ENCODE measurements at regions not wholly inside any gene's neighbourhood (a gene's known extent, or its start where the extent isn't known, plus 50 kb on each side); places are given as distances from the start of the nearest gene placed in this dataset.

DNA sequence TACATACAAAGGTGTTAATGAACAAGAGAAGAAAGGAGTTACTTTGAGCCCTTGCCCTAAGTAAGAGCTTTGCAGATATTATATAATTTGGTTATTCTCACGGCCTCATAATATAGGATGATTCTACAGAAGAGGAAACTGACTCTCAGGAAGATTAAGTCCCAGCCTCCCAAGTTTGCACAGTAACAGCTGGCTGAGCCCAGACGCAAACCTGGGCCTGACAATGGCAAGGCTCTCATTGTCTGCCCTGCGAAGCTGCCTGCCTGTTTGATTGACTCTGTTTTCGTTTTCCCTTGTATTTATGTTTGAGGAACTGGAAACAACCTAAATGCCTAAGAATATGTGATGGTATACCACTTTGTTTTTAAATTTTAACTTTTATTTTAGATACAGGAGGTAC is 76.2 kb upstream of the PGBD5 start:
- DNase-seq (ENCODE audit: low read depth): no peak
- no peak overlapping the region for H3K4me3 ChIP-seq (ENCODE audit: low read length)
- TF ChIP-seq, protein P1, sequence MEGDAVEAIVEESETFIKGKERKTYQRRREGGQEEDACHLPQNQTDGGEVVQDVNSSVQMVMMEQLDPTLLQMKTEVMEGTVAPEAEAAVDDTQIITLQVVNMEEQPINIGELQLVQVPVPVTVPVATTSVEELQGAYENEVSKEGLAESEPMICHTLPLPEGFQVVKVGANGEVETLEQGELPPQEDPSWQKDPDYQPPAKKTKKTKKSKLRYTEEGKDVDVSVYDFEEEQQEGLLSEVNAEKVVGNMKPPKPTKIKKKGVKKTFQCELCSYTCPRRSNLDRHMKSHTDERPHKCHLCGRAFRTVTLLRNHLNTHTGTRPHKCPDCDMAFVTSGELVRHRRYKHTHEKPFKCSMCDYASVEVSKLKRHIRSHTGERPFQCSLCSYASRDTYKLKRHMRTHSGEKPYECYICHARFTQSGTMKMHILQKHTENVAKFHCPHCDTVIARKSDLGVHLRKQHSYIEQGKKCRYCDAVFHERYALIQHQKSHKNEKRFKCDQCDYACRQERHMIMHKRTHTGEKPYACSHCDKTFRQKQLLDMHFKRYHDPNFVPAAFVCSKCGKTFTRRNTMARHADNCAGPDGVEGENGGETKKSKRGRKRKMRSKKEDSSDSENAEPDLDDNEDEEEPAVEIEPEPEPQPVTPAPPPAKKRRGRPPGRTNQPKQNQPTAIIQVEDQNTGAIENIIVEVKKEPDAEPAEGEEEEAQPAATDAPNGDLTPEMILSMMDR (conservative IDR thresholded peaks at IDR 0.05; ENCODE audit: low read length): no peak

DNA sequence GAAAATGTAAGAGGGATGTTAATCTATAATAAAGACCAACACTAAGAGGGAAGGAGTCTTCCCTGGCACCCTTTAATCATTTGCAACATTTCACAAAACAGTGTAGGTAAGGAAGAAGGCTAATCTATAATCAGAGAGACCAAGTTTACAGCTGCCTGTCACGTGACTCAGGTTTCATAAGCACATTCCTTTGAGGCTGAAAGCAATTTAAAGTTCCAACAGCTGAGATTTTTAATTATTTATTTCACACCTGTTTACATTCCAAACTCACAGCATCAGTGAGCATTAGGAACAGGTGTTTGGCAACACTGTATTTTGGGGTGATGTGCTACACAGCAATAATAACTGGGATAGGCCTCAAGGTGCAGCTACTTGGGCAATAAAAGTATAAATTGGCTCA is 75.7 kb upstream of the PGBD5 start:
- TF ChIP-seq, protein P1 (conservative IDR thresholded peaks at IDR 0.05; ENCODE audit: low read length): no peak
- no peak for DNase-seq (ENCODE audit: low read depth)

DNA sequence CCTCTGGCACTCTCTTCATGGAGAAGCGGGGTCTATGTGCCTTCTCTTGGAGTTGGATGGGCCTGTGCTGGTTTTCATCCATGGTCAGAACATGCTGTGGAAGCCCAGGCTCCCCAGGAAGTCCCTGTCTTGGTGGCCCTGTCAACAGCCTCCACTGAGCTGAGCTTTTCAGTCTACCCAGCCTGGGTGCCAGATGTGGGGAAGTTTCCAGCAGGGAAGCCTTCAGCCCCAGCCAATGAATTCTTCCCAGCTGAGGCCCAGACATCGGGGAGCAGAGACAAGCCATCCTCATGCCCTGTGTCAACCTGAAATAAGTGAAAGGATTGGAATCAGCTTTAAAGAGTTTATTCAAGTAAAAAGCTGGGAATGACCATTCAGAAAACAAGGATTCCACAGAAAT is 75.1 kb upstream of the PGBD5 start:
- TF ChIP-seq, protein P1 (conservative IDR thresholded peaks at IDR 0.05; ENCODE audit: low read length): no peak
- no peak overlapping the region for H3K4me3 ChIP-seq (ENCODE audit: low read length)
- DNase-seq (ENCODE audit: low read depth): no peak

More for the DNA sequence above, 75.7 kb upstream of the PGBD5 start:
- H3K4me3 ChIP-seq (ENCODE audit: low read length): no peak overlapping the region

DNA sequence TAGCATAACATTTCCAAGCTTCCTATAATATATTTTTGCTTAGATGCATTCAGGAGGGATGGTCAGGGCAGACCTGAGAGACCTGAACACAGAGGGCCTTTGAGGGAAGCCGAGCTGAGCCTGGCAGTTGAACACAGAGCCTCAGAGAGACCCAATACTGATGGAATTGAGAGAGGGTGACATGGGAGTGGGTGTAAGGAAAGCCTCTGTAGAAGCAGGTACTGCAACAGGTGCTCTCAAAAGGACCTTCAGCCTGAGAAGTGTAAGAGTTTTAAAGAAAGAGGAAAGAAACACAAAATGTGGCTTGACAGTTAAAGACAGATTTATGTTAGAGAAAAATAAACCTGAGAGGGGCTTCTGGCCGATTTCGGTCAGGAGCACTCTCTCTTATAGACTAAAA is 73.9 kb upstream of the PGBD5 start:
- no peak for DNase-seq (ENCODE audit: low read depth)
- H3K4me3 ChIP-seq (ENCODE audit: low read length): no peak overlapping the region
- TF ChIP-seq, protein P1 (conservative IDR thresholded peaks at IDR 0.05; ENCODE audit: low read length): no peak

DNA sequence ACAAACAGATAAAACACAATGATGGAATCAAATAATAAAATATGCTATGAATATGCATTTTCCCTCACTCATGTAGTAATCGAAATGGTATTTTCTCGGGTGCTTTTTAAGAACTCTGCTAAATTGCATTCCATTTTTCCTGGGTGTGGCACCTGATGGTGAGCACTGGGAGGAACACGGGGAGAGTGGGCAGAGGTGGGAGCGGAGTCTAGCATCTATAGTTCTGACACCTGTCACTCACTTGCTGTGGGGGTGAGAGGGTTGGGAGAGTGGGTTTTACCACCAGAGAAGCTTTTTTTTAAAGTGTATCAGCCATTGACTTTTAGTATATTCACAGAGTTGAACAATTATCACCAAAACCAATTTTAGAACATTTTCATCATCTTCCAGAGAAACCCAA is 73.4 kb upstream of the PGBD5 start:
- no peak overlapping the region for H3K4me3 ChIP-seq (ENCODE audit: low read length)
- TF ChIP-seq, protein P1 (conservative IDR thresholded peaks at IDR 0.05; ENCODE audit: low read length): no peak

DNA sequence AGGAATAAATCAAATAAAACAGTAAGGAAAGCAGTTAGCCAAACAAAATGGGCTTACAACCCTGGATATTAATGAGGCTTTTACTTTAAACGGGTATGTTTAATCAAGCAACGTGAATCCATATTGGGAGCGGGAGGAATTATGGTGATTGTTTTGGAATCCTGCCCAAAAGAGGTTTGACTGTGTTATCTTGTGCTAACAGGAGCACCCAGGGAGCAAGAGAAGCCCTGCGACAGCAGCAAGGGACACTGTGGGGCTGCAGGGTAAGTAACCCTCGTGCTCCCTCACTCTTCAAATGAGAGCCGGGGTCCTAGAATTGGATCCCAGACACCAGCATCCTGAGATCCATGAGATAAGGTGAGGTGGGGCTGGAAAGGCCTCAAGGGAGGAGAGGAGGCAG is 72.6 kb upstream of the PGBD5 start:
- H3K4me3 ChIP-seq (ENCODE audit: low read length): no peak overlapping the region
- DNase-seq (ENCODE audit: low read depth): no peak
- TF ChIP-seq, protein P1 (conservative IDR thresholded peaks at IDR 0.05; ENCODE audit: low read length): no peak

More for the DNA sequence above, 73.4 kb upstream of the PGBD5 start:
- no peak for DNase-seq (ENCODE audit: low read depth)

DNA sequence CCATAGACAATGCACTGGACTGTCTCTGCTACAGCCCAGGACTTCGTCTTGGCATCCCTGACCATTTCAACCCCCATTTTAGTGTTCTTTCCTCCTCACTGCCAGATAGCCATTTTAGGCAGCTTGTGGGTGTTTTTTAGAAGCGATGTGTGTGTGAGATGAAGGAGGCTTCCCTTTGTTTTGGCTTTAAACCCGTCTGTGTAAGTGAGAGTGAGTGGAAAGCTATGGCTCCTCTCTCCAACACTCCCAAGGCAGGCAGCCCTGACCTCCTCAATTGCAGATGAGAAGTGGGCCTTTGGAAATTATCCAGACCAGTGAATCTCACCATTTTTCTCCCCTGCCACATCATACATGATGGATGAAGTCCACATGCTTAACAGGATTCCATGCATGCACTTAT is 70.3 kb upstream of the PGBD5 start:
- DNase-seq (ENCODE audit: low read depth): no peak
- H3K4me3 ChIP-seq (ENCODE audit: low read length): no peak overlapping the region
- TF ChIP-seq, protein P1 (conservative IDR thresholded peaks at IDR 0.05; ENCODE audit: low read length): no peak

Data from AG10803 (cell line).